GM18498 (cell line): ENCODE measurements at regions not wholly inside any gene's neighbourhood (a gene's known extent, or its start where the extent isn't known, plus 50 kb on each side); places are given as distances from the start of the nearest gene placed in this dataset.

Source experiments
- ATAC-seq: cut with Tn5 transposase; IDR thresholded peaks from one replicate; pipeline ENCODE4 v1.9.1; 2021; ENCODE audit warnings: mild to moderate bottlenecking, moderate library complexity; ENCODE audit not compliant: unreplicated experiment

GRCh38 chr6:66902457-66902856 is 1195.4 kb upstream of the EYS start:
- no peak for ATAC-seq

DNA sequence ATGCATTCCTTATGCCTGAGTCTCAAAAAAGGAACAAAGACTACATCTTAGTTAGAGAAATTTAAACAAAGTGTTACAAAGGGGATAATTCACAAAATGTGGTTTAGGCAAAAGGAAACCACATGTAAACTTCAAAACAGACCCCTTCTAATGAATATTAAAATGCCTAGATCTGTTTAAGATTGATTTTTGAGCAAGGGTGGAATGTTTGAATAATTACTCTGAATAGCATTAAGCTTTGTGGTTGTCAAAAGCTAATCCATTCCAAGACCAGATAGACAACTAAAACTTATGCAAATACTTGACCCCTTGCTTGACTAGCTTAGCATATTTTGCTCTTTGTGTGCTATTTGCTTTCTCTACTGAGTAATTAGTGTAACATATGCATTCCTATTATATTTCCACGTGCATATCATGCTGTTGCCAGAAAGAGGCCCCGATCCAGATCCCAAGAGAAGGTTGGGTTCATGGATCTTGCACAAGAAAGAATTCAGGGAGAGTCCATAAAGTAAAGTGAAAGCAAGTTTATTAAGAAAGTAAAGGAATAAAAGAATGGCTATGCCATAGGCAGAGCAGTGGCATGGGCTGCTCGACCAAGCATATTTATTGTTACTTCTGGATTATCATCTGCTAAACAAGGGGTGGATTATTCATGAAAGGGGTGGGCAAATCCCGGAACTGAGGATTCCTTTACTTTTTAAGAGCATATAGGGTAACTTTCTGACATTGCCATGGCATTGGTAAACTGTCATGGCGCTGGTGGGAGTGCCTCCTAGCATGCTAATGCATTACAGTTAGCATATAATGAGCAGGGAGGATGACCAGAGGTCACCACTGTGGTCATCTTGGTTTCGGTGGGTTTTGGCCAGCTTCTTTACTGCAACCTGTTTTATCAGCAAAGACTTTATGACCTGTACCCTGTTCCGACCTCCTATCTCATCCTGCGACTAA is 1193.4 kb upstream of the EYS start:
- ATAC-seq = no peak

- ATAC-seq = no peak
Observed at GRCh38 chr6:66897576-66897975, 1190.5 kb upstream of the EYS start.

- no peak for ATAC-seq
Observed at GRCh38 chr6:66896415-66896814, 1189.4 kb upstream of the EYS start.

- ATAC-seq = no peak
Observed at GRCh38 chr6:66883453-66883852, 1176.4 kb upstream of the EYS start.

- ATAC-seq = no peak
Observed at GRCh38 chr6:66866801-66867200, 1159.8 kb upstream of the EYS start.

GRCh38 chr6:66865771-66866170 is 1158.7 kb upstream of the EYS start:
- ATAC-seq = no peak

DNA sequence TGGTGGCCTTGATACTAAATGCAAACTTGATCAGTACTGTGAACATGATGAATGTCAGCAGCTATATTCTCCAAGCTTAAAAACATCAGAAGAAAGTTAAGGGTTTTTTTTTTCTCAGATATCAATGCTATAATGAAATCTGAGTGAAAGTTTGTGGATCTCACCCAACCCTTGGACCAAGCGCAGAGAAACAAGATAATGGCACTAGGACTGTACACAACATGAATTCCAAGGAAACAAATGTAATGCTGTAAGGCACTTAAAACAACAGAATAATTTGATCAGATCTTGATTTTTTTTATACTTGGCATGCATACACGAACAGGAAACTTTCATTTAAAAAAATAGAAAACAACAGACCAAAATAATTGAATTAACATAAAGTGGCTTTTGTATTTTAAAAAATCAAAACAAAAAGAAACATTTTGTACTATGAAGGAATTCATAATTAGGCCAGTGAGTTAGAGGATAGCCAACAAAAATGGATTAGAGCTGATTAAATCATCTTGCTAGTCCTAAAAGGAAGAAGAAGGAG is 1154.0 kb upstream of the EYS start:
- ATAC-seq = no peak

DNA sequence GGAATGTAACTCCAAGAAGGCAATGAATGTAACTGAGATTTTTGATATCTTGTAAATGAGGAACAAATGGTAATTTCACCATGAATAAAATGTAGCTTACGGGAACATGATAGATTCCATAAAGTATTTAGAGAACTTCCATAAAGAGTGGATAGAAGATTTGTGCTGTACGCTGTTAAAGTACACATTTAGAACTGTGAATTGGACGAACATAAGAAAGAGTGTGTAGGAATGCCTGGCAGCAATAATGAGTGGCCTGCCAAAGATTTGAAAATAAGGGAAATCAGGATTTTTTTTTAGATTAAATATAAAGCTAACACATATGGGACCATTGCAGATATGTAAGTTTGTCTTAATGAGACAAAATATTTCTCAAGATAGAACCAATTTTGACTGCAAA is 1153.3 kb upstream of the EYS start:
- no peak for ATAC-seq

- ATAC-seq = no peak
Observed at GRCh38 chr6:66858196-66858595, 1151.2 kb upstream of the EYS start.

DNA sequence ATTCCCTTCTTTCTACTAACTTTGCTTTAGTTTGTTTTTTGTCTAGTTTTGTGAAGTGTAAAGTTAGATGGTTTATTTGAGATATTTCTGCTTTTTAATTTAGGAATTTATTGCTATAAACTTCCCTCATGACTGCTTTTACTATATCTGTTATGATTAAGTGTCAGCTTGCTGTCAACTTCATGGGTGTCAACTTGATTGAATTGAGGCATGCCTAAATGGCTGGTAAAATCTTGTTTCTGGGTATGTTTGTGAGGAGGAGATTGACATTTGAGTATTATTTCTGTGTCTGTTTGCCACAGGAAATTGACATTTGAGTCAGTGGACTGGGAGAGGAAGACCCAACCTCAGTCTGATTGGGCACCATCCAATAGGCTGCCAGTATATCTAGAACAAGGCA is 1147.0 kb upstream of the EYS start:
- ATAC-seq = no peak

DNA sequence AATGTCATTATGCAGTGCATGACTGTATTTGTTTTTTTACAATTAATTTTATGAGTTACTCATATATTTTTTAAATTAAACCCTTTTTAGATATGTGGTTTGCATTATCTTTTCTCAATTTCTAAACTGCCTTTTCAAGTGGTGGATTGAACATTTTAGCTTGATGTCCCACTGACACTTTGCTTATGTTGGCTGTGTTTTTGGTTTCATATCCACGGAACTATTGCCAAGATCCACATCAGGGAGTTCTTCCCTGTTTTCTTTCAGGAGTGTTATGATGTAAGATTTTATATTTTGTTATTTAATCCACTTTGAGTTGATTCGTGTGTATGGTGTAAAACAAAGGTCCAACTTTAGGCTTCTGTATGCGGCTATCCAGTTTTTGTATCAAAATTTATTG is 1144.9 kb upstream of the EYS start:
- ATAC-seq = no peak

DNA sequence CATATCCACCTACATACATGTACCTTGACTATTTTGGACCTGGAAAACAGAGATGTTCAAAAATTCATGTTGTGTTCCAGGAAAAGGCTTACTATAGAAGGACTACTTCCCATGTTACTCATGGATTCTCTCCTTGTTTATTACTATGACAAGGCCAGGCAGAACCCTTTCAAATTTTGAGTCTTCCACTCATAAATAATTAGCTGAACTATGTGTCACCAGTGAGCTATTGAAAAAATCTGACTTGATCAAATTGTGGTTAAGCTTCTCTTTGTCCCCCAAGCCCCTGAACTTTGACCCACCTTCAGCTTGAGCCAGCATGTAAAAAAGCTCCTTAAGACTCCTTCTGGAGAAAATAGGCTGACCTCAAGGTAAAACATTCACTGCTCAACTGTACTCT is 1142.8 kb upstream of the EYS start:
- ATAC-seq = no peak

- no peak for ATAC-seq
Observed at GRCh38 chr6:66848244-66848953, 1141.4 kb upstream of the EYS start.

DNA sequence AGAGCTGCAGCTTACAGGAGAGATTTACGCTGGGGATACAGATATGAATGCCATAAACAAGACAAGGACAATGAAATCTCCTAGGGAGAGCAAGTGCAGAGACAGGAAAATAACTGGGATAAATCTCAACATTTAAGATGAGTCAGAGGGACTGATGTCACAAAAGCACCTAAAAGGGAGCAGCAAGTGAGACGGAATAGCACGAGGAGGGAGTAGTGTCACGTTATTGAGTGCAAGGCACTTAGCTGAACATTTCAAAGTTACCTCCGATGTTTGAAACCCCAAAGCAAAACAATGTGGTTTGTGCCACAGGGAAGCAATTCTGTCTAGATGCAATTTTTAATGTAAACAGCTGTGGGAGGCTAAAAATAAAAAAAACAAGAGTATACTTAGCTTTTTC is 1131.7 kb upstream of the EYS start:
- ATAC-seq = no peak

- ATAC-seq = no peak
Observed at GRCh38 chr6:66825539-66825938, 1118.5 kb upstream of the EYS start.

GRCh38 chr6:66814156-66814555 is 1107.1 kb upstream of the EYS start:
- ATAC-seq = no peak

- no peak for ATAC-seq
Observed at GRCh38 chr6:66808771-66809170, 1101.7 kb upstream of the EYS start.

- no peak for ATAC-seq
Observed at GRCh38 chr6:66796987-66797386, 1090.0 kb upstream of the EYS start.

- ATAC-seq = no peak
Observed at GRCh38 chr6:66788579-66788978, 1081.6 kb upstream of the EYS start.

- no peak for ATAC-seq
Observed at GRCh38 chr6:66772800-66773199, 1065.8 kb upstream of the EYS start.

- ATAC-seq = no peak
Observed at GRCh38 chr6:66771626-66772025, 1064.6 kb upstream of the EYS start.
